SU-DHL-6 (cell line): ENCODE measurements at regions not wholly inside any gene's neighbourhood (a gene's known extent, or its start where the extent isn't known, plus 50 kb on each side); places are given as distances from the start of the nearest gene placed in this dataset.

Experiments
- H2AFZ ChIP-seq: fragments of 200-600 bp; sonication (generic); 2 replicates; pipeline ENCODE4 v1.6.1; 2014; ENCODE audit warnings: low read depth, mild to moderate bottlenecking, moderate library complexity, mixed read lengths, antibody characterized with exemption, low read length; ENCODE audit not compliant: severe bottlenecking
- H3F3A ChIP-seq: fragments of 200-600 bp; shearing (Covaris generic); 2 replicates; pipeline ENCODE4 v1.6.0; 2016; ENCODE audit warnings: antibody characterized with exemption, mild to moderate bottlenecking; ENCODE audit not compliant: insufficient read depth
- H3K27ac ChIP-seq: fragments of 200-600 bp; sonication (generic); 2 replicates; pipeline ENCODE4 v1.5.1; 2016; ENCODE audit warnings: low read depth, mild to moderate bottlenecking, low read length, moderate library complexity, mixed read lengths
- H3K27me3 ChIP-seq: fragments of 200-600 bp; sonication (generic), shearing (Covaris generic); 2 replicates; pipeline ENCODE4 v1.6.0; 2014; ENCODE audit warnings: mild to moderate bottlenecking, low read length
- H3K36me3 ChIP-seq: fragments of 200-600 bp; sonication (generic); 2 replicates; pipeline ENCODE4 v1.6.1; 2014; ENCODE audit warnings: mild to moderate bottlenecking, low read length, mixed read lengths
- H3K4me2 ChIP-seq: fragments of 300-600, 200-600 bp; shearing (Covaris generic), sonication (generic); 2 replicates; pipeline ENCODE4 v1.6.0; 2014; ENCODE audit warnings: low read length, low read depth, mild to moderate bottlenecking; ENCODE audit not compliant: poor library complexity, severe bottlenecking
- H3K4me3 ChIP-seq: fragments of 200-600 bp; sonication (generic); 2 replicates; pipeline ENCODE4 v1.5.1; 2014; ENCODE audit warnings: antibody characterized with exemption, low read length, mild to moderate bottlenecking, mixed read lengths; ENCODE audit not compliant: insufficient read depth, poor library complexity, severe bottlenecking
- H3K79me2 ChIP-seq: fragments of 200-600 bp; sonication (generic); 2 replicates; pipeline ENCODE4 v1.6.1; 2014; ENCODE audit warnings: mild to moderate bottlenecking, low read length, moderate library complexity; ENCODE audit not compliant: insufficient read depth
- H3K9ac ChIP-seq: fragments of 200-600 bp; sonication (generic); 2 replicates; pipeline ENCODE4 v1.7.0; 2014; ENCODE audit warnings: mild to moderate bottlenecking, low read length
- H3K9me2 ChIP-seq: fragments of 200-600 bp; sonication (generic); replicated peaks from 2 replicates; pipeline ENCODE4 v1.6.1; 2014; ENCODE audit warnings: low read length; ENCODE audit not compliant: insufficient read depth
- H3K9me3 ChIP-seq: fragments of 200-600 bp; sonication (generic); 2 replicates; pipeline ENCODE4 v1.6.1; 2014; ENCODE audit warnings: low read length, mixed read lengths; ENCODE audit not compliant: insufficient read depth
- H4K20me1 ChIP-seq: fragments of 200-600 bp; sonication (generic); 2 replicates; pipeline ENCODE4 v1.6.1; 2014; ENCODE audit warnings: low read depth, mild to moderate bottlenecking, antibody characterized with exemption, low read length, moderate library complexity, mixed read lengths
- EZH2phosphoT487 ChIP-seq: fragments of 200-600 bp; sonication (generic), shearing (Covaris generic); conservative IDR thresholded peaks from 2 replicates; pipeline ENCODE4 v1.6.1; 2018; ENCODE audit warnings: mild to moderate bottlenecking, antibody characterized with exemption, low read length, moderate library complexity, mixed read lengths
- TF ChIP-seq, protein P1 (sequence below): fragments of 200-600 bp; sonication (generic); IDR thresholded peaks from one replicate; pipeline ENCODE4 v1.5.1; 2017; ENCODE audit warnings: antibody characterized with exemption, mild to moderate bottlenecking, low read length, moderate library complexity; ENCODE audit not compliant: insufficient read depth, poor library complexity, severe bottlenecking

DNA sequence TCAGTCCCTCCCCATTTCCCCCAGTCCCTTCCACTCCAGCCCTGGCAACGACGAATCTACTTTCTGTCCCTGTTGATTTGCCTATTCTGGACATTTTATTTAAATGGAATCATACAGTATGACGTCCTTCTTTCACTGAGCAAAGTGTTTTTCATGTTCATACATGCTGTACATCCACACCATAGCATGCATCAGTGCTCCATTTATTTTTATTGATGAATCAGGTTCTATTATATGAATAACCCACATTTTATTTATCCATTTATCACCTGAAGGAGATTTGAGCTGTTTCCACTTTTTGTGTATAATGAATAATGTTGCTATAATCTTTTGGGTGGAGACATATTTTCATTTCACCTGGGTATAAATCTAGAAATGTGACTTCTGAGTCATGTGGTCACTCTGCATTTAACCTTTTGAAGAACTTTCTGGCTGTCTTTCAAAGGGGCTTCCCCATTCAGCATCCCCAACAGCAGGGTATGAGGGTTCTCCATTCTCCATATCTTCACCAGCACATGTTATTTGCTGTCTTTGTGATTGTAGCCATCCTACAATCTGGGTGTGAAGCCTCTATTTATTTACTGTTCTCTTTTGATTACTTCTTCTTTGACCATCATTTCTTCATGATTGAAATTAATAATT is 531.7 kb downstream of the ETS1 start:
- H3K4me2 ChIP-seq = no peak overlapping the region
- no peaks in the 10 kb centered on the region for H3K27me3 ChIP-seq
- H4K20me1 ChIP-seq = no peaks in the 10 kb centered on the region

DNA sequence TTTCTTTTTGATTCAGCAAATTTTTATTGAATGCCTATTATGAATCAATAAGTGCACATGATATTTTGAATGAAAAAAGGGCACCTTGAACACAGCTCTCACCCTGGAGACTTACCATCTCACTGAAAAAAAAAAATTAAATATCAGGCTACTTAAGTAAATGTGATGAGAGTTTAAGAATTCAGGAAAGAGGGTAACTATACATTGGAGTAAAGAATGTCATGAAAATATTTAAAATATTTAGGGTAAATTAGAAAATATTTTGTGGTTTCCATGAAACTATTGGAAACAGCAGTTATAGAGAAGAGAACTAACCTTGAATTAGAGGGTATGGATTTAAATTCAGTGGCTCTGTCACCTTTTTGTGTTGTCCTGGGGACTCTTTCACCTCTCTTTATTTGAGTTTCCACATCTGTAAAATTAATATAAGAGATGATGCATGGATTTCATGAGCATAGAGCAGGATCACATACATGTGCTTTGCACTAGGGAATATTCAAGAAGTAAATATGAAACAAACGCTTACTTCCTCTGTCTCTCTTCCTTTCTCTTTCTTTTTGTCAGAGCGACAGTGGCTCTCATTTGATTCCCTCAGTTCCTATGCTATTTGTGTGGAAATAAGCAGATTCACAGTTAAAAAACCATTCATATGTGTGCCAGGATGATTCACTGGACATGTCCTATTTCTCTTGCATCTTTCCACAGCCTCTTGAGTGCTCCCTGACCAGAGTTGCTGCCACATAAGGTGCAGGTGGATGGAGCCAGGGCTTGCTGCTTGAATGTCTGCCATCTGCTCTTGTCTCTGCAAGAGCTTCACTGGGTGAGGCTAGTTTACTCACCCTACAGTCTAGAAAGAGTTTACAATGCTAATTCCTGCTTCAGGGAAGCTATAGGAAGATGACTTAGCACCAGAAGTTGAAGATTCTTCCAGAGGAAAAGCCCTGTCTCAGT is 533.1 kb downstream of the ETS1 start:
- Histone ChIP-seq H3K27ac (no peak overlapping the region), H3K79me2 (no peaks in the 10 kb centered on the region), H3K27me3 (no peaks in the 10 kb centered on the region), H4K20me1 (no peaks in the 10 kb centered on the region), H3K9me2 (no peaks in the 10 kb centered on the region), H3K4me2 (no peak overlapping the region), H2AFZ (no peak overlapping the region), H3K9me3 (no peaks in the 10 kb centered on the region), H3F3A (no peaks in the 10 kb centered on the region), H3K9ac (no peak overlapping the region), H3K4me3 (no peak overlapping the region), H3K36me3 (no peaks in the 10 kb centered on the region)
- TF ChIP-seq, protein P1, sequence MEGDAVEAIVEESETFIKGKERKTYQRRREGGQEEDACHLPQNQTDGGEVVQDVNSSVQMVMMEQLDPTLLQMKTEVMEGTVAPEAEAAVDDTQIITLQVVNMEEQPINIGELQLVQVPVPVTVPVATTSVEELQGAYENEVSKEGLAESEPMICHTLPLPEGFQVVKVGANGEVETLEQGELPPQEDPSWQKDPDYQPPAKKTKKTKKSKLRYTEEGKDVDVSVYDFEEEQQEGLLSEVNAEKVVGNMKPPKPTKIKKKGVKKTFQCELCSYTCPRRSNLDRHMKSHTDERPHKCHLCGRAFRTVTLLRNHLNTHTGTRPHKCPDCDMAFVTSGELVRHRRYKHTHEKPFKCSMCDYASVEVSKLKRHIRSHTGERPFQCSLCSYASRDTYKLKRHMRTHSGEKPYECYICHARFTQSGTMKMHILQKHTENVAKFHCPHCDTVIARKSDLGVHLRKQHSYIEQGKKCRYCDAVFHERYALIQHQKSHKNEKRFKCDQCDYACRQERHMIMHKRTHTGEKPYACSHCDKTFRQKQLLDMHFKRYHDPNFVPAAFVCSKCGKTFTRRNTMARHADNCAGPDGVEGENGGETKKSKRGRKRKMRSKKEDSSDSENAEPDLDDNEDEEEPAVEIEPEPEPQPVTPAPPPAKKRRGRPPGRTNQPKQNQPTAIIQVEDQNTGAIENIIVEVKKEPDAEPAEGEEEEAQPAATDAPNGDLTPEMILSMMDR = no peak
- TF ChIP-seq EZH2phosphoT487 = no peak

More for the DNA sequence above, 531.7 kb downstream of the ETS1 start:
- H3K9ac ChIP-seq = no peak overlapping the region
- H3K9me3 ChIP-seq = no peaks in the 10 kb centered on the region
- TF ChIP-seq, protein P1 = no peak
- TF ChIP-seq EZH2phosphoT487 = no peak
- H3K36me3 ChIP-seq = no peaks in the 10 kb centered on the region
- no peaks in the 10 kb centered on the region for H3K79me2 ChIP-seq
- no peaks in the 10 kb centered on the region for H3K9me2 ChIP-seq
- H3K27ac ChIP-seq = no peak overlapping the region
- H2AFZ ChIP-seq = no peak overlapping the region
- no peak overlapping the region for H3K4me3 ChIP-seq
- no peaks in the 10 kb centered on the region for H3F3A ChIP-seq

DNA sequence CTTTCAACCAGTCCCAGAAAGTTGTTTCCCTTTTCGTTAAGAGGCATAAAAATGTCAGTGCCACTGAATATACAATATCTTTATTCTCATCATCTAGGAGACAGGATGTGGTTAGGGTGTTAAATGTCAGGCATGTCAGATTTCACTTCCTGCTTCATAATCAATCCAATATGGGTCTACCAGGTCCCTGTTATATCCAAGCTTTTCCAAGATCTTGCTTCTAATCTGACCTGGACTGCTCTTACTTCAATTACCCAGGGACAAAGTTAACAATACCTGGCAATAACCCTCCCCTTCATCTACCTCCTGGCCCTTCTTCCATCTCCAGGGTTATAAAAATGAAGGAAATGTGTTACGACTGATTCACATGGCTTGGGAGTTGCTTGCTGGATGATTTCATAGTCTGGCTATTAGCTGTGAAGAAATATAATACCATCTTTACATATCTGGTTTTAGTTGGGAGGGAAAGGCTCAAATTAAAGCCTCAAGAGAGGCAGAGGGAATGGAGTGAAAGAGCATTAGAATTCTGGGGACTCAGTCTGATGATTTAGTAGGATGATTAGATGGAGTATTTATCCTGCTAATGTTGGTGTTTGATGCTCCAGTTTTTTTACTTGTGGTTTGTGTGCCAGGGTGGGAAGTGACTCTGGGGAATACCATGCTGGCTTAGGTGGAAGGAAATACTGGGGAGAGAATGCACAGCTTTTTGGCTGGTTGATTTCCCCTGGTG is 534.3 kb downstream of the ETS1 start:
- no peak overlapping the region for H3K27ac ChIP-seq
- H3K4me2 ChIP-seq = no peak overlapping the region
- H3K9ac ChIP-seq = no peak overlapping the region
- no peaks in the 10 kb centered on the region for H3K36me3 ChIP-seq
- no peak overlapping the region for H2AFZ ChIP-seq
- H3F3A ChIP-seq = no peaks in the 10 kb centered on the region
- H3K9me2 ChIP-seq = no peaks in the 10 kb centered on the region
- no peaks in the 10 kb centered on the region for H3K27me3 ChIP-seq
- no peaks in the 10 kb centered on the region for H3K9me3 ChIP-seq
- no peak overlapping the region for H3K4me3 ChIP-seq
- H3K79me2 ChIP-seq = no peaks in the 10 kb centered on the region
- TF ChIP-seq EZH2phosphoT487 = no peak
- TF ChIP-seq, protein P1 = no peak
- H4K20me1 ChIP-seq = no peaks in the 10 kb centered on the region
